Activated T-cell treated with anti-CD3 and anti-CD28 coated beads for 1 hour (primary cell): ENCODE measurements at regions not wholly inside any gene's neighbourhood (a gene's known extent, or its start where the extent isn't known, plus 50 kb on each side); places are given as distances from the start of the nearest gene placed in this dataset.
"Not testable (repeated sequence)": the region's sequence is repeated elsewhere in the genome, so short reads cannot be mapped to it uniquely, and the experiment has no call there.

Source experiments
- DNase-seq: peaks from one replicate; pipeline ENCODE4 v3.0.0-alpha.2; 2020; ENCODE audit warnings: low read depth

DNA sequence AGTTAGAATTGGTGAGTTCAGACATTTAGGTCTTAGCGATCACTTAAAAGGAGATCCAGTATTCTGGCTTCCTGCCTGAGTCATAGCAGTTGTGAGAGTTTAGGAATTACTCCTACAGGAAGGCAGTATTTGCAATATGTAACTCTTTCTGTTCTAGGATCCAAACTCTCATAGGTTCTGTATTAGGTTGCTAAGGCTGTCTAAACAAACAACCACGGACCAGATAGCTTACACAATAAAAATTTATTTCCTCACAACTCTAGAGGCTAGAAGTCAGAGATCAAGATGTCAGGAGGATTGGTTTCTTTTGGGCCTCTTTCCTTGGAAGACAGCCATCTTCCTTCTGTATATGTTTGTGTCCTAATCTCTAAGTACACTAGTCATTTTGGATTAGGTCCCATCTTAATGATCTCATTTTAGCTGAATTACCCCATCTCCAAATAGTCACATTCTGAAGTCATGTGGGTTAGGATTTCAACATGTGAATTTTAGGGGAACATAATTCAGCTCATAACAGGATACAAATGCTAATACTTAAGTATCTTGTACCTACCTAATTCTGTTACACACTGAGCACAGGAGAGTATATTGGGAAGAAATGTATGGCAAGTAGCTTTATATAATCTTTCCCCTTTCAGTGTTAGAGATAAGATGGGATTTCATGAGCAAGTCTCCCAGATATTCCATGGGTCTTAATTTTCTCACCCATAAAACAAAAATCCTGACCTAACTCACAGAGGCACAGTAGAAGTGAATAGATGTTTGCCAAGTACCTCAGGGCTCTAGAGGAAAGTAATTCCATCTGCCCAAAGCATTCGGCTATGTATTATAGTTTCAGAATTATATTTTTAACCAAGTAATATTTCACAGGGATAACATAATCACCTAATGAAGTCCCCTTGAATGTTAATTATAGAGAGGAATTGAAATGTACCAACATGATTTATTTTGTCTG, 144.4 kb downstream of the PTBP2 start:
- DNase-seq, result no peak

DNA sequence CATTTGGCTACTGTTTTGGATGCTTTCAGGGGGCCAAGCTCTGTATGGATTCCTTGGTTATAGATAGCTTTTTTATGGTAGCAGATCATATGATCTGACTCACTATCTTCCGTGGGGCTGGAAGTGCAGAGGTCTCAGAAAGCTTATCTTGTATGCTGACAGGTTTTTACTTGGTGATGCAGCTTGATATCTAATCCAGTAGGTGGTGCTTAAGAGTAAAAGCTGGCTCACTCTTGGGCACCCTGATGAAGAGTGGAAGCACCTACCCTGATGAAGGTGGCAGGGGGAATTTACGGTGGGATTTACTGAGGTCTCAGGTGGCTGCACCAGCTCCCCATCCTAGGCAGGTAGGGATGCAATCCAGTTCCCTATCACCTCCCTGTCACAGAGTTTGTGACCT, 151.2 kb downstream of the PTBP2 start:
- no peak for DNase-seq

DNA sequence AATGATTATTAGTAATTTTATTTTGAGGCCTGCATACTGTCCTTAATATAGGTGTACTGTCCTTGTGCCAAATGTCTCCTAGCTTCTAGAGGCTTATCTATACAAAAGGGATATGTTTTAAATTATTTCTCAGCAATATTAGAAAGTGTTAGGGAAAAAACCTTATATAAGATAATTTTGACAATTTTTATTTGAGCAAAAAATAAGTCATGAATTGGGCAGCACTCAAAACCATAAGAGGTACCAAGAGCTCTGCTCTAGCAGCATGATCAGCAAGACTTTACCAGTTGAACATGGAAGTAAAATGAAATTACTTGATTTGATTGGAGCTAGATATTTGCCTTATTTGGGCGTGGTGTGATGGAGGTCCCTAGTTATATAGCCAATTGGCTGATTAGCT, 157.1 kb downstream of the PTBP2 start:
- DNase-seq, result no peak

DNA sequence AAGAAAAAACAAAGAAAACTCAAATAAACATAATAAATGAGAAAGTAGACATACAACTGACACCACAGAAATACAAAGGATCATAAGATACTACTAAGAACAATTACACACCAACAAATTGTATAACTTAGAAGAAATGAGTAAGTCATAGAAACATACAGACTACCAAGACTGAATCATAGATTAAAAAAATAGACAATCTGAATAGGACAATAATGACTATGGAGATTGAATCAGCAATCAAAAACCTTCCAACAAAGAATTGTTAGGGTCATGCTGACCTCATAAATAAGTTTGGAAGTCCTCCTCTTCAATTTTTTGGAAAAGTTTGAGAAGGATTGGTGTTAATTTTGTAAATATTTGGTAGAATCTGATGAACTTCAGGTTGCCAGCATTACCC, 159.0 kb downstream of the PTBP2 start:
- no peak for DNase-seq

DNA sequence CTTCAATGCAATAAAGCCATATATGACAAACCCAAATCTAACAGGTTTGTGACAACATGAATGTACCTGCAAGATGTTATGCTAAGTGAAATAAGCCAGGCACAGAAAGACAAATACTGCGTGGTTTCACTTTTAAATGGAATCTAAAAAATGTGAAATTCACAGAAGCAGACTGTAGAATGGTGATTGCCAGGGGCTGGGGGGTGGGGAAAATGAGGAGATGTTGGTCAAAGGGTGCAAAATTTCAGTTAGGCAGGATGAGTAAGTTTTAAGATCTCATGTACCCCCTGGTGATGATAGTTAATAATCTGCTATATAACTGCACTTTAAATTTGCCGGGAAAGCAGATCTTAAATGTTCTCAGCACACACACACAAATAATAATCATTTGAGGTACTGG, 160.5 kb downstream of the PTBP2 start:
- DNase-seq, result no peak

DNA sequence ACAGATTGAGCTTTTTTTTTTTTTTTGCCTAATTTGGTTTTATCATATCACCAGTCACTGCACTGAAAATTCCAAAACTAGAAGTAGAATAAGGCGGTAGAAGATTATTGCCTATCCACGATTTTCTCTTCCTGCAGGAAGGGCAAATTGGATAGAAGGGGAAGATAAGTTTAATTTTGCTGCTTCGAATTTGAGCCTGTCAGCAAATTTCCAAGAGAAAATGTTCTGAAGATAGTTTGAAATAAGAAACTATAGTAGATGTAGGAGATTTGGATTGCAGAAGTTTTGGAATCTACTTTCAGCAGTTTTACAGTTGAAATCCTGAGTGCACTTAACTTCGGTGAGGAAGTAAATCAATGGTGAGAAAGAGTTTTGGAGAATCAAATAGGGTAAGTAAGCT, 164.9 kb downstream of the PTBP2 start:
- DNase-seq, result no peak

DNA sequence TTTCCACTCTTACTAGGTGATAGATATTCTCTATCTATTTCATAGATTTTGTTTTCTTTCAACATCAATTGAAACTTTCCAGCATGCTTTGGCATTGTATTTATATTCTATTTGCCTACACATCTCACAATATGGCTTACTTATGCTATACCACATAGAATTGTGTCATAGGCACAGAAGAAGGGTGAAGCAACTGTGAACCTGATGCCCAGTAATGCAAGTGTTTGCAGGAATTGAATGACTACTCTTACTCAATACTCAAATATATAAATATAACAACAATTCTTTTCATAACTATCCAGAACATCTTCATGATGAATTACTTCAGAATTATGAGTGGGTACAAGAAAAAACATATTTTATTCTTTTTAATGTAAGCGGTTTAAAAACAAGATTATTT, 165.9 kb downstream of the PTBP2 start:
- DNase-seq, result no peak

DNA sequence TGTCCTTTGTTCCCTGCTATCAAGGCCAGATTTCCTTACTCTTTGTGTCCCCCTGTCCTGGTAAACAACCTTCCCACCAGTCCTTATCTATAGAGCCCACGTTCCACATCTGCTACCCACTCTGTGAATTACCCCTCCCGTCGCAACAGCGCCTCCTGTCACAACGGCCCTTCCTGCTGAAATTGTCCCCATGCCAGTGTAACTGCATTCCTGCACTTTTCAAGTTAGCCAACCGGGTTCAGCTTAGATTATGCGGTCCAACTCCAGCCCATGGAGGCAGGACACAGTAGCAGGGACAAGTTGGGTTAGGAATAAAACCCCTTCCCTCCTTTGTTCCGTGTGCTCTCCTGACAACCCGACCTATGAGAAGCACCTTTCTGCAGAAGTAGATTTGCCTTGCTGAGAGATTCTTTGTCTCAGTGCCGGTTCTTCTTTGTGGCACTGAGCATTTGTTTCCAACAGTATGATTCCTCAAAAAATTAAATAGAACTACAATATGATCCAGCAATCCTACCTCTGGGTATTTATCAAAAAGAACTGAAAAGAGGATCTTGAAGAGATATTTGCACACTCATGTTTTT, 180.3 kb downstream of the PTBP2 start:
- DNase-seq, result no peak

DNA sequence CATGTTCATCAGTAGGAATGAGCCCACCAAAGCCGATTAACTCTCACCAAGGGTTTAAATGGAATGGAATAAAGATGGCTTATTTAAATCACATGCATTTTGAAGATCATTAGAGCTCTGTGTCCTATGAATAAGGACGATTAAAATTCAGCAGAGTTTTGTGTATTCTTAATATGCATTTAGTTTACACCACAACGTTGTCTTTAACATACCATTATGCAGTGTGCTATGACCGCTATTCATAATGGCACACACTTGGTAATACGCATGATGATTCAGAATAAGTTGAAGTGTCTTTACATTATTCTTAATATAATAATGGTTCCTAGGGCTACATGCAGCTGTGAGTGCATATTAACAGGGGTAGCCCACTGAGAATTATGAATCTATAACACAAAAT, 190.7 kb downstream of the PTBP2 start:
- DNase-seq, result no peak

DNA sequence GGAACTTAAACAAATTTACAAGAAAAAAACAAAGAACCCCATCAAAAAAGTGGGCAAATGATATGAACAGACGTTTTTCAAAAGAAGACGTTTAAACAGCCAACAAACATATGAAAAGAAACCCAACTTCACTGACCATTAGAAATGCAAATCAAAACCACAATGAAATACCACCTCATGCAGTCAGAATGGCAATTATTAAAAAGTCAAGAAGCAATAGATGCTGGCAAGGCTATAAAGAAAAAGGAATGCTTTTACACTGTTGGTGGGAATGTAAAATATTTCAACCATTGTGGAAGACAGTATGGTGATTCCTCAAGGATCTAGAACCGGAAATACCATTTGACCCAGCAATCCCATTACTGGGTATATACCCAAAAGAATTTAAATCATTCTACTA, 194.1 kb downstream of the PTBP2 start:
- not testable (repeated sequence) for DNase-seq

DNA sequence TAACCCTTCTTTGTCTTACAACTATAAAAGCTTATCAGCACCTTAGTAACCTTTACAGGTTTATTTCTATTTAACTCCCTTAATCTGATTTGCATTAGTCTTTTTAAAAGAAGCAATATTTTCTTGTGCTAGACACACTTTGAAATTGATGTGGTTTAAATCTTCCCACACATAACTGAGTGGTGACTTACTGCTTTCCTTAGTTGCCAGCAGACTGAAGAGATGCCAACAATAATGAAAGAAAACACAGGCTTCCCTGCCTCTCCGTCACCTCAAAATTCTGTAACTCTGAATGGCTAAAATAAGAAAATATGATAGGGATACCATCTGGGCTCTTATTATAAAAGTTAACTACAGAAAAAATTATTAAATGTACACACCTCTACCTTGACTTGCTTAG, 196.8 kb downstream of the PTBP2 start:
- no peak for DNase-seq

DNA sequence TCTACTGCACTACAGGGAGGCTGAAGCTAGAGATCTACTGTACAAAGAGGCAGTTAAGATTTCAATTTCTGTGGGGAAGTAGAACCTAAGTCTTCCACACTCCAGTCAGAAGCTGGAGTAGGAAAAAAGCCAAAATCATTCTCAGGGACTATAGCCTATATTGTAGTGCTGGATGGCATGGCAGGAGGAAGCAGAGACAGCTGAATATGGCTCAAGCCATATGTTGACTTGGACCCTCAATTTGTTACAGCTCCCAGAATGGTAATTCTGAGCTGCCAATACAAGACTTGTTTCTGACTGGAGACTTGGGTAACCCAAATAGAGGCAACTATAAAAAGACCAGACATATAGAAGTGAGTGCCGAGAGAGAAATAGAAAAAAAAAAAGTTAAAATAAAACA, 200.6 kb downstream of the PTBP2 start:
- no peak for DNase-seq

DNA sequence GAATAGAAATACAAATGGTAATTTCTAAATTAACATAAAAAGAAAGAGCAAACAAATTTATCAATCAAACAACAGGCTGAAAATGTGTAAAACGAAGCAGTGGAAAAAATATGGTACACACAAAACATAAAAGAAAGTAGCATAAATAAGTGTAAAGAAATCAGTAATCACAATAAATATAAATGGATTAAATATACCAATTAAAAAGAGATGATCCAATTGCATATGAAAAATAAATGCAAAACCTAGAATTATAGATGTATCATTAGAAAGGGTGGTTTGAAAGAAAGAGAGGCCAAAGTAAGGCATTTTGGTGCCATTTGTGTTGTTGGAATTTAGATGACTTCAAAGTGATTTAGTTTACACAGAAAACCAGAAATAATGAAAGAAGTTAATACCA, 202.2 kb downstream of the PTBP2 start:
- no peak for DNase-seq

DNA sequence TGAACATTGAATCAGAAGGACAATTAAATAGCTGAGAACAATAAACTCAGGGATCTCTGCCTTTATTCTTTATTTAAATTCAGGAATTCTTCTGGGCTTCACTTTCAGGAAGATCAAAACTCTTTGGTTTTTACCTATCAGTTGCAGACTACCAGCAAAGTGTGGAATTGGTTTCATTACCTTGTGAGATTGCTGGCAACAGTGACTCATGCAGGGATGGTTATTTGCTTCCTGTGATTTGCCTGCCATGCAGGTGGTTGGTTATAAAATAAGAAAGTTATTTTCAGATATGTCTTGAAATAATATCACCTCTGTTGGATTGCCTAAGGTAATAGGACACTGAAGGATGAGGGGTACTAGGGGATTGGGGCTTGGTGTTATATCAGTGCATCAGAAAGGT, 204.6 kb downstream of the PTBP2 start:
- no peak for DNase-seq

DNA sequence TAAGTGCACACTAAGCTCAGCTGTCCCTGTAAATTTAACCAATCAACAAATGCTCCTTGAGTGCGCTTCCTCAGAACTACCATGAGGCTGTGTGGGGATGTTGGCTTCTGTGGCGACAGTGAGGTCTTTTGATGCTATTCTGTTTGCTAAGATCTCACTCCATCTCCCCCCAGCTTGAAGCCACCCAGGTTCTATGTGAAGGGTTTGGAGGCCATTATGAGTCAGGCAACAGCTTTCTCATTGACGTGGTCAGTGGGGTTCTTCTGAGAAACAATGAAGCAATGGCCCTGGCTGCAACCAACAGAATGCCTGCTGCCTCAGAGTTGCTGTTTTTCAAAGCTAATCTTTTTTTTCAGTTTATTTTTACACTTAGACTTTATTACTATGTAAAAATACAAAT, 205.5 kb downstream of the PTBP2 start:
- no peak for DNase-seq

DNA sequence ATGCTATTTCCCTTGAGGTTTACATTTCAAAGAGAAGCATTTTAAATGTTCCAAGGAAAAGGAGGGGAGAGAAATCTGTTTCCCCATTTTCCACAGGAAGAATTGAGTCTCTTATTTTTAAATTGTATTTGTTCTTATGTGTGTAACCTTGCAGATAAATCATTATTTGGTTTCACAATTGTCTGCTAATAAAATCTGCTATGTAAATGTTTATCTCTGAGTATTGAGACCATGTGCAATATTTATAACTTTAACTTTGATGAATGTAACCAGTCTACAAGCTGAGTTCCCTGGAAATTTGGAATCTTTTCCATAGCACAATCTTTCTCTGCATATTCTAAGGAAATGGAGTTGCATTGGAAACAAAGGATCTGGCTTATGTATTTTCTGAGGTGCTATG, 209.6 kb downstream of the PTBP2 start:
- DNase-seq, result no peak

DNA sequence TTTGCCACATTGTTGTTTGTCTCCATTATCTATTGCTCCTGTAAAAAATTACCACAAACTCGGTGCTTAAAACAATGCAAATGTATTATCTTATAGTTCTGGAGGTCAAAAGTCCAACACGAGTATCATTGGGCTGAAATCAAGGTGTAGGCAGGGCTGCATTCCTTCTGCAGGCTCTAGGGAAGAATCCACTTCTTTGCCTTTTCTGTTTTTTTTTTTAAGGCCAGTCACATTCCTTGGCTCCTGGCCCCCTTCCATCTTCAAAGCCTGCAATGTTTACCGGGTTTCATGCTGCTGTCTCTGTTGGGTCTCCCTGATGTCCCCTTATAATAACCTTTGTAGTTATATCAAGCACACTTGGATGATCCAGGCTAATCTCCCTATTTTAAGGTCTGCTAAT, 212.7 kb downstream of the PTBP2 start:
- no peak for DNase-seq

DNA sequence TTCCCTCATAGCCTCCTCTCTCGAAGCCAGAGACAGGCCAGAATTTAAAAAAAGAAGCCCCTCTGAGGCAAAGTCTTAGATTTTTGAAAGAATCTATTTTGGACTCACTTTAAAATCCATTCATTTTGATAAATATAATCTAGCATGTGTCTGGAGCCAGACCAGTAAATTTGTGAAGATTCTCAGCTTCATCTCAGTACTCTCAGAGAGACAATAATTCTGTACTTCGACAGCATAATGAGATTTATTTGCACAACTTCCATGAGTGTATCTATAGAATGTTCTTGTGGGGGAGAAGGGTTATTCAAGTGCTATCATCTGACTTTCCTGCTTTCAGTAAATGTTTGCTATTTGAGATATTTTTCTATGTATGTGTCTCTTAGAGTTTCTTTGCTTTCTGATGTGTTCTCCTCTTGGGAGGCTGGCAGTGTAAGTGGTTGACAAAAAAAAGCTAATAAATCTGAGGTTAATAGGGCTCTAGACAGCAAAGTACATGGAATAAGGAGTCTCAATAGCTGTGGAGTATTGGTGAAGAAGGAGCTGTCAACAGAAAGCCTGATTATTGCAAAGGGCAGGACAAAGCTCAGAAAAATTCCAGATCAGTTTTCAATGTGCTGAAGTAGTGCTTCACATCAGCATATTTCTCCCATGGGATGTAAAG, 223.0 kb downstream of the PTBP2 start:
- no peak for DNase-seq

DNA sequence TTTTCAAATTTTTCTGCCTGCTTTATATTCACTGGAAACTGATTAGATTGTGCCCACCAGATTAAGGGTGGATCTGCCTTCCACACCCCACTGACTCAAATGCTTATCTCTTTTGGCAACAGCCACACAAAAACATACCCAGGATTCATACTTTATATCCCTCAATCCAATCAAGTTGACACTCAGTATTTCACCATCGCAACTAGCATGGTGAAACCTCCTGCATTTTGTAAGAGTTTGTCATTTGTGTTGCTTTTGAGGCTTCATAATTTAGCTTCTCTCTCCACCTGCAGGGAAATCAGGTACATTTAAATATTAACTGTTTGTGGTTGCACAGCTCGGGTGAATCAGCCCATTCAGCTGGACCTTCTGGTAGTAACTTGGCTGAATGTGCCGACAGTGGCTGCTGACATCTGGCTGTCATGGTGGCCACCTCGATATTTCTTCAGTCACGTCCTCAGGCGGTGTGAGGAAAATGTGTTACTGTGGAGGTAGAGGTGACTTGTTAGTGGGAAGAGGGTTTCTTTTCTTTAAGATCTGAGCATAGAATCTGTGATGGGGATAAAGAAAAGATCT, 224.0 kb downstream of the PTBP2 start:
- no peak for DNase-seq

DNA sequence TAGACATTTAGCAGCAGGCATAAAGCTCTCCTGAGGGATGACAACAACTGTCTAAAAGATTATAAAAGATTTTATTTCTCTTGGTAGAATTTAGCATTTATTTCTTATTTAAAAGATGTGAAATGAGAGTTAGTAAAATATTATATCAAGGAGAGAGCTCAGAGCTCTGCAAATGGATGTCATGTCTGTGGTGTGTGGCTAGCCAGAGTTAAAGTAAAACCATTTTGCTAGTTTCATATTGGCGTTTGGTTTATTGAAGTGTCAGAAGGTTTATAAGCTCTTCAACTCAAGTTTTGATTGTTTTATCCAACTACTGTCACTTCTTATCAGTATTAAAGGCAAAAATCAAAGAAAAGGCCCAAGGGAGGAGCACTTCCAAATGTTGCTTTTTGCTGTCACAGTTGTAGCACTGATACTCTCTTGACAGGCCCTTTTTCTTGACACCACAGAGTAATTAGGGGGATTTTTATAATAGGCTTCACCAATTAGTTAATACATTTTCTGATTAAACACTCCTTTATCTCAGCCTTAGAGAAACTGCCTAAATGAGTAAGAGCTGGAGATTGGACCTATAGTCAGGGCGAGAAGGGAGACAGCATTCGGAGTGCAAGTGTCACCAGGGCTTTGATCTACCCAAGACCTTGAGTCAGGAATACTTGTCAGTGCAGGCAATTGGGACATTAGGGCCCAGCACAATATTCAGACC, 233.9 kb downstream of the PTBP2 start:
- no peak for DNase-seq

DNA sequence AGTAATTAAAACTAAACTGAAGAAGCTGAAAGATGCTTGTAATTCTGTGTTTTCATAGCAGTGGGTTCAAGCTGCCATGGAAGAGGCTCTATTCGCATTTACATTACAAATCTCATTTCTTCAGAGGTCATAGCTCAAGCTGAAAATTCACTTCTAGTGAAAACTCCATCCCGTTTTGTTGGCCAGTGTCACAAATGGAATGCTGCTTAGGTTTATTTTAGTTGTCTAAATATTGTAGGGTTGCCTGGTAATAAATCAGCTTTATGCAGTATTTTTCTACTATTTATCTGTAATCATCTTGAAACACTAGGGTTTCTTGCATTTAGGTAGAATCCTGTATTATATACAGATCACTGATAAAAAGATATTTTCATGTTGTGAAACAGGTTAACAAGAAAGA, 240.6 kb downstream of the PTBP2 start:
- DNase-seq, result no peak

DNA sequence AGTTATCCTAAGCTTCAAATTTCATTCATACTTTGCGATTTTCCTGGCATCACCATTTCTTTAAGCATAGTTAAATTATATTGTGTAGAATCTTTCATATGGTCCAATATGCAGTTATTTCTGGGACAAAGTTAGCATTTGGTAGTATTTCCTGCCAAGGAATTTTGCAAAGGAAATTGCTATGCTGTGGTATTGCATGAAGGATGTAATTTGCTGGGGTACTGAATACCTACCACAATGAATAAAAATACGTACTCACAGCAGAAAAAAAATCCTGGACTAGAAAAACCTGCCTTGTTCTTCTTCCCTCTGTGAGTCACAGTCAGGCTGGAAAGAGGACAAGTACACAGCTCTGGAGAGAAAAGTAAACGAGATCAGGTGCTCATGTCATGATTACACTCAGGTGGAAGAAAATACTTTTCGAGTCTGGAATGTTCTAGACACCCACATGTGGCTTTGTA, 241.2 kb downstream of the PTBP2 start:
- DNase-seq, result no peak
